Liver (tissue), 3 donors: ENCODE measurements at regions not wholly inside any gene's neighbourhood (a gene's known extent, or its start where the extent isn't known, plus 50 kb on each side); places are given as distances from the start of the nearest gene placed in this dataset.

Experiments
- CTCF ChIP-seq: fragments of 150-350 bp; IDR thresholded peaks from 2 replicates; pipeline ENCODE4 v1.5.1; 2017; ENCODE audit warnings: improper control_type of control experiment, low read depth, low read length; ENCODE audit not compliant: missing input control
- GABPA ChIP-seq, 2 donors: IDR thresholded peaks in 1 of 2; conservative IDR thresholded peaks in 1 of 2; 2 replicates each; pipeline ENCODE4 v1.6.1; 2016; ENCODE audit warnings: antibody characterized with exemption in 2 of 2, mild to moderate bottlenecking in 1 of 2, moderate library complexity in 1 of 2
- REST ChIP-seq: IDR thresholded peaks from 2 replicates; pipeline ENCODE4 v1.6.1; 2016; ENCODE audit warnings: antibody characterized with exemption, mild to moderate bottlenecking
- YY1 ChIP-seq: IDR thresholded peaks from 2 replicates; pipeline ENCODE4 v1.6.1; 2016; ENCODE audit warnings: antibody characterized with exemption, mild to moderate bottlenecking
- donor health status: healthy.
- donor health status: healthy.

GRCh38 chr2:12167525-12168317 lies 421.3 kb downstream of the LPIN1 start:
- no peak for TF ChIP-seq GABPA (IDR thresholded peaks at IDR 0.05 in 1 of 2, conservative IDR thresholded peaks at IDR 0.05 in 1 of 2)
- TF ChIP-seq CTCF, result no peak
- TF ChIP-seq REST, result no peak
- no peak for TF ChIP-seq YY1
